ENCODE measurements at regions not wholly inside any gene's neighbourhood (a gene's known extent, or its start where the extent isn't known, plus 50 kb on each side); places are given as distances from the start of the nearest gene placed in this dataset.

GRCh38 chr3:5427021-5427420 is 239.5 kb downstream of the EDEM1 start:
- DNase-seq (ENCODE audit: low read depth in 4 of 4, low spot score in 1 of 4) = no peak

GRCh38 chr3:5427938-5428337 is 240.4 kb downstream of the EDEM1 start:
- no peak for DNase-seq (ENCODE audit: low read depth in 4 of 4, low spot score in 1 of 4)

GRCh38 chr3:5428607-5429516 is 241.4 kb downstream of the EDEM1 start:
- DNase-seq (ENCODE audit: low read depth in 4 of 4, low spot score in 1 of 4) = no peak

- DNase-seq (ENCODE audit: low read depth in 4 of 4, low spot score in 1 of 4) = no peak
Observed at GRCh38 chr3:5429517-5429890, 242.0 kb downstream of the EDEM1 start.

GRCh38 chr3:5430701-5431100 is 243.2 kb downstream of the EDEM1 start:
- DNase-seq (ENCODE audit: low read depth in 4 of 4, low spot score in 1 of 4) = no peak

GRCh38 chr3:5431146-5431545 is 243.6 kb downstream of the EDEM1 start:
- no peak for DNase-seq (ENCODE audit: low read depth in 4 of 4, low spot score in 1 of 4)

GRCh38 chr3:5431811-5432378 is 244.4 kb downstream of the EDEM1 start:
- no peak for DNase-seq (ENCODE audit: low read depth in 4 of 4, low spot score in 1 of 4)

- DNase-seq (ENCODE audit: low read depth in 4 of 4, low spot score in 1 of 4) = no peak
Observed at GRCh38 chr3:5437296-5437782, 249.8 kb downstream of the EDEM1 start.

- no peak for DNase-seq (ENCODE audit: low read depth in 4 of 4, low spot score in 1 of 4)
Observed at GRCh38 chr3:5437783-5438323, 250.3 kb downstream of the EDEM1 start.

GRCh38 chr3:5441401-5441800 is 253.9 kb downstream of the EDEM1 start:
- no peak for DNase-seq (ENCODE audit: low read depth in 4 of 4, low spot score in 1 of 4)

- DNase-seq (ENCODE audit: low read depth in 4 of 4, low spot score in 1 of 4) = no peak
Observed at GRCh38 chr3:5442106-5442785, 254.7 kb downstream of the EDEM1 start.

GRCh38 chr3:5442786-5443138 is 255.3 kb downstream of the EDEM1 start:
- no peak for DNase-seq (ENCODE audit: low read depth in 4 of 4, low spot score in 1 of 4)

- no peak for DNase-seq (ENCODE audit: low read depth in 4 of 4, low spot score in 1 of 4)
Observed at GRCh38 chr3:5444253-5444652, 256.7 kb downstream of the EDEM1 start.

GRCh38 chr3:5445676-5446201 is 258.2 kb downstream of the EDEM1 start:
- DNase-seq (ENCODE audit: low read depth in 4 of 4, low spot score in 1 of 4) = no peak

GRCh38 chr3:5448246-5448645 is 260.7 kb downstream of the EDEM1 start:
- DNase-seq (ENCODE audit: low read depth in 4 of 4, low spot score in 1 of 4) = no peak

- DNase-seq (ENCODE audit: low read depth in 4 of 4, low spot score in 1 of 4) = no peak
Observed at GRCh38 chr3:5448816-5449215, 261.3 kb downstream of the EDEM1 start.

- no peak for DNase-seq (ENCODE audit: low read depth in 4 of 4, low spot score in 1 of 4)
Observed at GRCh38 chr3:5456199-5456598, 268.7 kb downstream of the EDEM1 start.

- no peak for DNase-seq (ENCODE audit: low read depth in 4 of 4, low spot score in 1 of 4)
Observed at GRCh38 chr3:5458526-5458925, 271.0 kb downstream of the EDEM1 start.

GRCh38 chr3:5462086-5462485 is 274.6 kb downstream of the EDEM1 start:
- DNase-seq (ENCODE audit: low read depth in 4 of 4, low spot score in 1 of 4) = no peak

- no peak for DNase-seq (ENCODE audit: low read depth in 4 of 4, low spot score in 1 of 4)
Observed at GRCh38 chr3:5463991-5464390, 276.5 kb downstream of the EDEM1 start.

- no peak for DNase-seq (ENCODE audit: low read depth in 4 of 4, low spot score in 1 of 4)
Observed at GRCh38 chr3:5464649-5465048, 277.1 kb downstream of the EDEM1 start.

GRCh38 chr3:5465183-5465582 is 277.7 kb downstream of the EDEM1 start:
- DNase-seq (ENCODE audit: low read depth in 4 of 4, low spot score in 1 of 4) = no peak
